HepG2 (cell line): ENCODE measurements at regions not wholly inside any gene's neighbourhood (a gene's known extent, or its start where the extent isn't known, plus 50 kb on each side); places are given as distances from the start of the nearest gene placed in this dataset.

ENCODE experiments used
- ATAC-seq: fragments of 200-7000 bp; cut with Tn5 transposase; 3 replicates; pipeline ENCODE4 v1.9.1; 2020; ENCODE audit warnings: mild to moderate bottlenecking, moderate library complexity
- BruUV-seq: library from RNA; stranded (reverse); fragments of 400-500 nt; replicated peaks from 2 replicates; lab custom pipeline; 2021; lab: Mats Ljungman, UMichigan
- CTCF ChIA-PET: fragments of 300-600 bp; formaldehyde crosslinking; extraction: SDS; loops from one replicate; lab custom pipeline; 2021; ENCODE audit warnings: low total read pairs, inconsistent platforms, low intra/inter-chr PET ratio; lab: Yijun Ruan, JAX
- POLR2A ChIA-PET: fragments of 350-600 bp; sonication (Branson Sonifier 250); formaldehyde crosslinking; loops from one replicate; lab custom pipeline; 2020; ENCODE audit warnings: antibody characterized with exemption, inconsistent platforms; lab: Yijun Ruan, JAX
- DNase-seq: peaks from one replicate; pipeline ENCODE4 v3.0.0-alpha.2; 2015; ENCODE audit warnings: low spot score
- FAIRE-seq: peaks from 3 replicates; lab custom pipeline; 2011; peaks lifted over from hg19 to GRCh38; lab: Jason Lieb, UNC
- H2AFZ ChIP-seq: one replicate; pipeline ENCODE4 v1.6.1; 2011; ENCODE audit warnings: low read length, inconsistent platforms
- H3K27ac ChIP-seq: fragments of 300-600 bp; 3 replicates; pipeline ENCODE4 v1.8.0; 2011; ENCODE audit warnings: mixed run types, mild to moderate bottlenecking, mixed read lengths, low read length, inconsistent platforms; ENCODE audit not compliant: insufficient read depth; ENCODE audit errors: extremely low read length
- H3K27me3 ChIP-seq, 2 experiments: fragments of 200-600 bp in 1 of 2; 2 replicates in 1 of 2; 3 replicates in 1 of 2; pipeline versions ENCODE4 v1.6.0 to v1.8.0; 2011; ENCODE audit warnings: low read length in 2 of 2, mild to moderate bottlenecking in 2 of 2, moderate library complexity in 2 of 2, inconsistent platforms in 1 of 2; ENCODE audit not compliant: insufficient read depth in 2 of 2, control insufficient read depth in 1 of 2
- H3K36me3 ChIP-seq, 2 experiments: fragments of 200-600 bp in 1 of 2; replicated peaks in 1 of 2; 2 replicates in 1 of 2; 3 replicates in 1 of 2; pipeline versions ENCODE4 v1.5.1 to v1.8.0; 2011; ENCODE audit warnings: low read length in 2 of 2, inconsistent platforms in 1 of 2; ENCODE audit not compliant: insufficient read depth in 2 of 2, control insufficient read depth in 1 of 2
- H3K4me1 ChIP-seq: 2 replicates; pipeline ENCODE4 v1.5.1; 2012; ENCODE audit warnings: low read length, inconsistent platforms; ENCODE audit not compliant: insufficient read depth
- H3K4me2 ChIP-seq: 2 replicates; pipeline ENCODE4 v1.6.0; 2011; ENCODE audit warnings: low read depth, low read length, inconsistent platforms
- H3K4me3 ChIP-seq, 3 experiments: fragments of 200-600 bp in 1 of 3; sonication (generic), shearing (Covaris generic) in 1 of 3; replicated peaks in 1 of 3; 2 replicates each; pipeline ENCODE4 v1.5.1; 2011 to 2016; ENCODE audit warnings: low read length in 3 of 3, inconsistent platforms in 2 of 3, low read depth in 2 of 3, mild to moderate bottlenecking in 2 of 3, control low read depth in 1 of 3, mixed read lengths in 1 of 3; ENCODE audit not compliant: insufficient read depth in 1 of 3
- H3K79me2 ChIP-seq: one replicate; pipeline ENCODE4 v1.6.1; 2011; ENCODE audit warnings: low read length, inconsistent platforms; ENCODE audit not compliant: insufficient read depth
- H3K9ac ChIP-seq: 2 replicates; pipeline ENCODE4 v1.6.0; 2011; ENCODE audit warnings: mild to moderate bottlenecking, low read depth, low read length, inconsistent platforms; ENCODE audit not compliant: insufficient read depth
- H3K9me3 ChIP-seq: 2 replicates; pipeline ENCODE4 v1.5.1; 2012; ENCODE audit warnings: mild to moderate bottlenecking, low read length
- H4K20me1 ChIP-seq: 2 replicates; pipeline ENCODE4 v1.6.0; 2011; ENCODE audit warnings: inconsistent platforms, mild to moderate bottlenecking, low read length, moderate library complexity; ENCODE audit not compliant: insufficient read depth
- IKZF4 ChIP-seq: sonication (generic); formaldehyde crosslinking; IDR thresholded peaks from 2 replicates; pipeline ENCODE4 v1.5.1; 2020; ENCODE audit warnings: borderline replicate concordance, mild to moderate bottlenecking, low read depth, missing genetic modification reagents; ENCODE audit errors: not compliant biosample characterization
- ZBTB38 ChIP-seq: sonication (generic); formaldehyde crosslinking; IDR thresholded peaks from 2 replicates; pipeline ENCODE4 v1.5.1; 2020; ENCODE audit warnings: mild to moderate bottlenecking, missing genetic modification reagents
- ZBTB40 ChIP-seq, 2 experiments: fragments of 450-650 bp in 1 of 2; sonication (generic) in 1 of 2; formaldehyde crosslinking in 1 of 2; IDR thresholded peaks; 2 replicates each; pipeline versions ENCODE4 v1.6.1 to v1.8.0; 2016 to 2022; ENCODE audit warnings: antibody characterized with exemption in 1 of 2, mild to moderate bottlenecking in 1 of 2, missing genetic modification reagents in 1 of 2
- ZNF230 ChIP-seq: sonication (generic); formaldehyde crosslinking; IDR thresholded peaks from 2 replicates; pipeline ENCODE4 v1.4.0; 2020; ENCODE audit warnings: mild to moderate bottlenecking, missing genetic modification reagents
- ZNF607 ChIP-seq: sonication (generic); formaldehyde crosslinking; IDR thresholded peaks from 2 replicates; pipeline ENCODE4 v1.5.1; 2020; ENCODE audit warnings: missing genetic modification reagents, mild to moderate bottlenecking, borderline replicate concordance
- WGBS: methylation state at CpG from one replicate; pipeline ENCODE4 v1.1.6; 2017; ENCODE audit warnings: low lambda C conversion rate; 5-methylcytosine and 5-hydroxymethylcytosine counted together
- in situ Hi-C: cut with HindIII; loops from 2 replicates; pipeline ENCODE4 v1.10.0; 2017; ENCODE audit warnings: low pct_unique_long_range_greater_than_20kb; ENCODE audit not compliant: extremely low pct_ligation_motif_present
- intact Hi-C: fragments of 100-400 bp; cut with micrococcal nuclease; formaldehyde crosslinking; loops from one replicate; pipeline ENCODE4 v1.10.0; 2022; ENCODE audit not compliant: unreplicated experiment
- TF ChIP-seq, protein P1 (sequence below): fragments of 450-650 bp; IDR thresholded peaks from 2 replicates; pipeline ENCODE4 v1.6.1; 2017

- 55% methylated on average over 4 of the region's 4 CpGs for WGBS
- TF ChIP-seq IKZF4 (CRISPR knock-in tag) (no peak), ZNF230 (no peak), ZNF607 (CRISPR knock-in tag) (no peak), ZBTB40 (IDR thresholded peaks at IDR 0.05) (no peak), ZBTB40 (CRISPR knock-in tag; IDR thresholded peaks at IDR 0.05) (no peak), ZBTB38 (CRISPR knock-in tag) (no peak)
- TF ChIP-seq, protein P1, sequence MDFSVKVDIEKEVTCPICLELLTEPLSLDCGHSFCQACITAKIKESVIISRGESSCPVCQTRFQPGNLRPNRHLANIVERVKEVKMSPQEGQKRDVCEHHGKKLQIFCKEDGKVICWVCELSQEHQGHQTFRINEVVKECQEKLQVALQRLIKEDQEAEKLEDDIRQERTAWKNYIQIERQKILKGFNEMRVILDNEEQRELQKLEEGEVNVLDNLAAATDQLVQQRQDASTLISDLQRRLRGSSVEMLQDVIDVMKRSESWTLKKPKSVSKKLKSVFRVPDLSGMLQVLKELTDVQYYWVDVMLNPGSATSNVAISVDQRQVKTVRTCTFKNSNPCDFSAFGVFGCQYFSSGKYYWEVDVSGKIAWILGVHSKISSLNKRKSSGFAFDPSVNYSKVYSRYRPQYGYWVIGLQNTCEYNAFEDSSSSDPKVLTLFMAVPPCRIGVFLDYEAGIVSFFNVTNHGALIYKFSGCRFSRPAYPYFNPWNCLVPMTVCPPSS, result no peak
Measured at GRCh38 chr14:96146131-96146771, 58.4 kb upstream of the BDKRB2 start.

More at GRCh38 chr14:96146131-96146771, 58.4 kb upstream of the BDKRB2 start:
- Histone ChIP-seq H3K4me2 (no peak overlapping the region), H3K4me1 (no peaks in the 10 kb centered on the region), H3K27ac (no peak overlapping the region), H3K27me3 (no peaks in the 10 kb centered on the region; a peak in 1 of 5 replicates), H3K9me3 (no peaks in the 10 kb centered on the region), H3K79me2 (no peaks in the 10 kb centered on the region), H3K36me3 (no peaks in the 10 kb centered on the region), H3K9ac (no peak overlapping the region), H3K4me3 (no peak overlapping the region), H2AFZ (no peak overlapping the region), H4K20me1 (no peaks in the 10 kb centered on the region)
- no peak for FAIRE-seq
- ChIA-PET CTCF (no interaction called here), POLR2A (no interaction called here)
- in situ Hi-C loops, result no loop called here
- intact Hi-C loops, result no loop called here
- no peak for ATAC-seq
- BruUV-seq, result no TSS peak
- no peak for DNase-seq
